Activated T-cell treated with anti-CD3 and anti-CD28 coated beads, Interleukin-2, amount 50 U/mL, for 4 hours (primary cell): ENCODE measurements at regions not wholly inside any gene's neighbourhood (a gene's known extent, or its start where the extent isn't known, plus 50 kb on each side); places are given as distances from the start of the nearest gene placed in this dataset.

ENCODE experiments used
- ATAC-seq, 2 donors: fragments of 200-7000 bp; cut with Tn5 transposase; one replicate each; pipeline ENCODE4 v1.10.0; 2021
- DNase-seq: peaks from one replicate; pipeline ENCODE4 v3.0.0-alpha.2; 2020
- H3K27me3 Mint-ChIP-seq: one replicate; pipeline ENCODE4 v1.8.0; 2021; ENCODE audit warnings: low read depth, mixed read lengths
- H3K36me3 Mint-ChIP-seq: one replicate; pipeline ENCODE4 v1.8.0; 2022; ENCODE audit warnings: mixed read lengths; ENCODE audit not compliant: insufficient read depth
- H3K4me1 Mint-ChIP-seq: one replicate; pipeline ENCODE4 v1.8.0; 2021; ENCODE audit warnings: low read depth, mixed read lengths
- H3K4me3 Mint-ChIP-seq: one replicate; pipeline ENCODE4 v1.8.0; 2021; ENCODE audit warnings: mild to moderate bottlenecking, moderate library complexity, mixed read lengths
- H3K9me3 Mint-ChIP-seq: one replicate; pipeline ENCODE4 v1.8.0; 2021; ENCODE audit warnings: mixed read lengths

DNA sequence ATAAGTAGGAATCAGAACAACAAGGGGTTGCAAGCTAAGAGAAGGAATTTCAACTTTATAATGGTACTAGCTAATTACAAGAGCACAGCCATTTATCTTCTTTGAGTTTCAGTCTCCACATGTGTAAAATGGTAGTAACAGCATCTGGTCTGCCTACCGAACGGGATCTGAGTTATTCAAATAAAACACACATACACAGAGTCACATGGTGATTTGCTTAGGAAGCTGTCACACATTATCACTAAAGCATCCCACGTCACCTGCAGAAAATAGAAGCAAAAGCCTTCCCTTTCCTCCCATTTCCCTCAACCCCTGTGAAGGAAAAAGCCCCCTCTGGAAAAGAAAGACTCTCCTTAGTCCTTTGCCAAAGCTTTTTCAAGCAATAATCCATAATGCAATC lies 389.7 kb downstream of the OMA1 start:
- no peaks in the 10 kb centered on the region for H3K9me3 Mint-ChIP-seq
- no peak for ATAC-seq

DNA sequence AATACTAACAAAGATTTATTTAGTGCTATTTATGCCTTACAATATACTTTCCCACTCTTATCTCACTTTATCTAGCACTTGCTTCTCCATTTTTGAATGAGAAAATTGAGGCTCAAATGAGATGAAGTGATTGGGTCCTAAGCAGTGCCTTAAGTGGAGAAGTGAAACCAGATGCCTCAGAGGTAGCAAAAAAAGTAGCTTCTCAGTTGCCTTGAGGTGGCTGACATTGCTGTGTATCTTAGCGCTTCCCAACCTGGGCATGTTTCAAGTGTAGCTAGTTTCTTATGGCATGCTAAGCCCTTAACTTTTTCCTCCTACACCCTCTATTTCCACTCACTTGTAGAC lies 390.4 kb downstream of the OMA1 start:
- DNase-seq = no peak
- no peaks in the 10 kb centered on the region for H3K9me3 Mint-ChIP-seq
- H3K4me1 Mint-ChIP-seq = no peaks in the 10 kb centered on the region
- ATAC-seq = no peak
- H3K36me3 Mint-ChIP-seq = no peaks in the 10 kb centered on the region
- no peak overlapping the region for H3K4me3 Mint-ChIP-seq
- H3K27me3 Mint-ChIP-seq = no peaks in the 10 kb centered on the region

More for the DNA sequence above, 389.7 kb downstream of the OMA1 start:
- H3K36me3 Mint-ChIP-seq = no peaks in the 10 kb centered on the region
- H3K27me3 Mint-ChIP-seq = no peaks in the 10 kb centered on the region
- H3K4me1 Mint-ChIP-seq = no peaks in the 10 kb centered on the region
- DNase-seq = no peak
- no peak overlapping the region for H3K4me3 Mint-ChIP-seq

DNA sequence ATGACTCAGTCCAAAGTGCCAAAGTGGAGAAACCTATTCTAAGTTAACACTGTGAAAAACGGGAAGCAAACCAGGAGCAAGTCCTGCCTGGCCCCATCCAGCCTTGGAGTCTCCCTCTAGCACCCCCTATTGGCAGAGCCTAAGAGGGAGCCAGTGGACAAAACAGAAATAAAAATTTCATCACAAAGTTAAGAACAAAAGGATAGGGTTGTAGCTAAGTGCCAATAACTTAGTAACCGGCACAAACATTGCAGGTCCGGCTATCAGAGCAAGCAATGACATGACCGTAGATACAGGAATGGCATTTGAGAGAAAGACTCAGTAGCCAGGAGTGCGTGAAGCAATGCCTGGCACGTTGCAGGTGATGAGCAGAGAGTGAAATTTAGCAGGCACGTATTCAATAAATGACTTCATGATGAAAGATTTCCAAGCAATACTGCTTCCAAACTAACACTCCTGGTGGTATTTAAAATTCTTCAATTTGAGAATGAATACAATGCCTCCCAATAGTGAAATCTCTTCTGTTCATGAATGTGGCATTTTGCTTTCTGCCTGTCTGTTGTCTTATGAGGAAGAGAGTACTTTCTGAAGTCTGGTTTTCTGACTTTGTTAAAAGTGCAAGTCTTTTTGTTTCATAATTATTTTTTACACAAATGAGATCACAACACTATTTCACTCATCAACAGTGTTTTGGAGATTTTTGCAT lies 391.0 kb downstream of the OMA1 start:
- ATAC-seq = no peak
- DNase-seq = no peak
- Mint-ChIP-seq H3K9me3 (no peaks in the 10 kb centered on the region), H3K27me3 (no peaks in the 10 kb centered on the region), H3K4me3 (no peak overlapping the region), H3K4me1 (no peaks in the 10 kb centered on the region), H3K36me3 (no peaks in the 10 kb centered on the region)

DNA sequence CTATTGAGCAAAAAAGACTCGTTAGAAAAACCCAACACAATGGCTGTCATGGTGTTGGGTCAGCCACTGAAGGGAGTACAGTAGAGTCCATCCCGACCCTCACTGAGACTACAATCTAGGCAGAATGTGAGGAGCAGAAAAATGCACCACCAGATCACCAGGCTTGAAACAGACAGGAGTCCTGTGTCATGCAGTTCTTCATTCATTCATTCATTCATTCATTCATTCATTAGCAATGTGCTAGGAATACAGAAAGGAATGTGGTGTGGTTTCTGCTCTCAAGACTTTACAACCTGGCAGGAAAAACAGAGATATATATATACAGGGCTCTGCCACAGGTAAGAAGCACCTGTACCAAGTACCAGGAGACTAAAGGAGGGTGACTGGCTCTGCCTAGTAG lies 392.3 kb downstream of the OMA1 start:
- no peaks in the 10 kb centered on the region for H3K4me1 Mint-ChIP-seq
- no peaks in the 10 kb centered on the region for H3K9me3 Mint-ChIP-seq
- ATAC-seq (no peak), DNase-seq (no peak)
- H3K4me3 Mint-ChIP-seq = no peak overlapping the region
- no peaks in the 10 kb centered on the region for H3K27me3 Mint-ChIP-seq
- H3K36me3 Mint-ChIP-seq = no peaks in the 10 kb centered on the region

DNA sequence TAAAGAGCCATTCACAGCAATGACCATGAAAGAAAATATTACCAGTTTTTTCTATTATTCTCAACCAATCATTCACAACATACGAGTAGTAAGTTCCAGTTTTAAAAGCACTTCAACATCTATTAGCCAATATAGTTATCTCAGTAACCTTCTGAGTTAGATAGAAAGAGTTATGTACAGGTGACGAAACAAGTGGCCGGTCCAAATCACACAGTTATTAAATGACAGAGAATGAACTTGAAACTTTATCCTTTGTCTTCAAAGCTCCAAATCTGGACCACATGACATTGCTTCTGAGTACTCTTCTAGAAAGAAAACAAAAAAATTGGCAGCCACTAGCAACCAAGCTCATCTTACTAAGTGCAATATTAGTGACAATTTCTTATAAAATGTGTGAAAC lies 393.8 kb downstream of the OMA1 start:
- Mint-ChIP-seq H3K36me3 (no peaks in the 10 kb centered on the region), H3K27me3 (no peaks in the 10 kb centered on the region), H3K9me3 (no peaks in the 10 kb centered on the region), H3K4me3 (no peak overlapping the region), H3K4me1 (no peaks in the 10 kb centered on the region)
- DNase-seq = no peak
- ATAC-seq = no peak

DNA sequence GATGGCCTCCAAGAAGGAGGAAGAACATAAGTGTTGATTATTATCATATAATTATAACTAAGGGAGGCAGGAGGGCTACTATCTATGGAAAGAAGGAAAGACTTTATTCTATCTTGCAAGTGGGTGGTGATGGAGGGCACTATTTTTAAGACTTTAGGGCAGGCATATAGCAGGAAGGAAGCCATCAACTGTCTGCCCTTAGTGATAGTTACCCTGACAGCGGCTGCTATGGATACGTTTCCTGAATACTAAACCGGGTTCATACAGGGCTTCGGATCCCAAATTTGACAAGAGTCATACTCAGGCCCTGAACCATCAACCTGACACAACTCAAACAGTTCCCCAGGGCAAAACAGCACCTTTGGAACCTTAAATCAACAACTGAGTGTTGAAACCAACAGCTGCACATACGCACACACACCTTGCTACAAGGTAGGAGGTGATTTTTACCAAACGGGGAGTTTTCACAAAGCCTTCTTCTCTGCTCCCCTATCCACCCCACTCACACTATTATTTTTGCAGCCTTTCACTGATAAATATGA lies 397.2 kb downstream of the OMA1 start:
- DNase-seq (no peak), ATAC-seq (no peak)
- Mint-ChIP-seq H3K9me3 (no peaks in the 10 kb centered on the region), H3K4me3 (no peak overlapping the region), H3K27me3 (no peaks in the 10 kb centered on the region), H3K4me1 (no peaks in the 10 kb centered on the region), H3K36me3 (no peaks in the 10 kb centered on the region)

DNA sequence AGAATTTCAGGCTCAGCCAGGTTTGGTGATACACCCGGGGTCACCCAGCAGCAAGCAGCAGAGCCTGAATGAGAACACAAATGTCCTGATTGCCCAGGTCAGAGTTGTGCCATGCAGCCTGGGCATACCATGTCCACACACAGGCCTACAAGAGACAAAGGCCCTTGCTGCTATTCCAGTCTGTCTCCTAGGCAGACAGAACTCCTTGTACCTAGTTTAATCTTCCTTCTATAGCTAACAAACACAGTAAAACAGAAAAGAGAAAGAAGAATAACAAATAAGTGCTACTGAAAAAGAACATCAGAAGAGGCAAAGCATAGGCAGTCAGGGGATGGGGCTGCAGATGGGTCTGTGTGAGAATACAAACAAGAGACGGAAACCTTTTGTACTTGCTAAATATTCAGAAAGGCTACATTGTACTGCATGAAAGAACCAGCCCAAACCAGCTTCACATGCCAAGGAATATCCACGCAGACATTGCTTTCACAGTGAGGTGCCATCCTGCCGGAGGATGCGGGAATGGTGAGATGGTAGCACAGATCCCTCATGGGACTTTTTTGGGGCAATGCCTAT lies 401.7 kb downstream of the OMA1 start:
- Mint-ChIP-seq H3K36me3 (no peaks in the 10 kb centered on the region), H3K9me3 (no peaks in the 10 kb centered on the region), H3K4me3 (no peak overlapping the region), H3K4me1 (no peaks in the 10 kb centered on the region), H3K27me3 (no peaks in the 10 kb centered on the region)
- DNase-seq = no peak
- ATAC-seq = no peak

DNA sequence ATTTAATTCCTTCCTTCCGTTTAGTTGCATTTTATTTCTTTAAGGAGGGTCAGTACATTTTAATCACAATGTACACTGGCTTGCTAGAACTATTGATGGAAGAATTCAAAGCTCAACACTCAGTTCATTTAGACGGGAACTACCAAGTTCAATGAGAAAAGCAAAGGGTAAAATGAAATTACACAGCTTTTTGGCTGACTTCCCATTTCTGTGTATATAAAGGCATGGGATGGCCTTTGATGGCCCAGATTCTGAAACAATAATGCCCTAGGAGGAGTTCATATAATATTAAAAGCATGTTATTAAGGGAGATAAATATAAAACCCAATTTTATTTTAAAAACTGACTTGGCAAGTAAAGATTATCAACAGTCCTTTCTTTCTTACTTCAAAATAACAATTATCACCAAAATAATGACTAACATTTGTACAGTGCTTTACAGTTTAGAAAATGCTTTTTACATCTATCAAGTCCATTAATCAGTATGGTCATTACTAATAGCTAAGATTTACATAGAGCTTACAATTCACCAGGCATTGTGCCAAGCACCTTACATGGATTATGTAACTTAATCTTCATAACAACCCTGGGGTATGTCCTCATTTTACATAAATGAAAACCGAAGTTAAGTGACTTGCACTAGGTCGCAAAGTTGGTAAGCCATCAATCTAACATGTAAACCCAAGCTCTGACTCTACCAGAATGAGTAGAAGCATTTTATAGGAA lies 402.4 kb downstream of the OMA1 start:
- H3K9me3 Mint-ChIP-seq = no peaks in the 10 kb centered on the region
- ATAC-seq = no peak

DNA sequence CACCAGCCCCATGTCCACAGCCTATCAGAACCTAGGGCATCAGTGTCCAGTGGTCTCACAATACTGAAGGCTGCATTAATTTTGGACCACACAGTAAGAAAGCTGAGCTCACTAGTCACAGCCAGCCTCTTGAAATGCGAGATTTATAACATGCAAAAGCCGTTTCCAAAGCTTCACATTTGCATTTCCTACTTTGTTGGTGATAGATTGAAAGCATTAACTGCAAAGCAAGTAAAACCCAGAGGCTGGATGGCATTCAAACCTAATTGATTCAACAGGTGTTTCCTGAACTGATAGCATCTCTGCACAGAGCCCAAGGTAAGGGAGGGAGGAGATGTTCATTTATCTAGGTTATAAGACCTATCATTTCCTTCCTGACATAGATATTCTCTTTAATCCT lies 410.1 kb downstream of the OMA1 start:
- H3K4me3 Mint-ChIP-seq = no peak overlapping the region
- no peak for ATAC-seq
- no peaks in the 10 kb centered on the region for H3K36me3 Mint-ChIP-seq
- H3K27me3 Mint-ChIP-seq = peaks cover 1% of the 10 kb centered on the region
- DNase-seq = no peak
- H3K9me3 Mint-ChIP-seq = peaks cover 5% of the 10 kb centered on the region
- H3K4me1 Mint-ChIP-seq = no peaks in the 10 kb centered on the region

More for the DNA sequence above, 402.4 kb downstream of the OMA1 start:
- H3K27me3 Mint-ChIP-seq = no peaks in the 10 kb centered on the region
- DNase-seq = no peak
- no peaks in the 10 kb centered on the region for H3K36me3 Mint-ChIP-seq
- no peaks in the 10 kb centered on the region for H3K4me1 Mint-ChIP-seq
- no peak overlapping the region for H3K4me3 Mint-ChIP-seq

DNA sequence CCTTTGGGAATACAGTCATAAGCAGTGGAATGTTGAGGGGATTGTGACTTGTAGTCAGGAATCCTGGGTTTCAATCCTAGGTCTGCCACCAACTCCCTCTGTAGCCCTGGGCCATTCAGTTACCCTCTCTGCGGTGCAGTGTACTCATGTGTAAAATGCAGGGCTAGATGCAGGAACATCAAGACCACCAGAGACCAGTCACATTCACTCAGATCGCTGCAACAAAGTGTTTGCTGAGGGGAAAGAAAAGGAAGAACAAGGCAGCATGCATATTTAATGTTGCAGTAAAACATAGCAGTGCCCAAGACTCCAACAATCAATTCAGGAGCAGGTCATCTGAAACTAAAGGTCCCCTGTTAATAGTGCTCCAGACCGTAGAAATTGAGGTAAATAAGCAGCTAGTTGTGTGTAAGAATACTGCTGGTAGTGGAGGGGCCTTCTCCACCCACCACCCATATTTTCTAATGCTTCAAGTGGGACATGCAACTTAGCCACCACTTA lies 410.7 kb downstream of the OMA1 start:
- ATAC-seq (no peak), DNase-seq (no peak)
- Mint-ChIP-seq H3K27me3 (peaks cover 1% of the 10 kb centered on the region), H3K4me3 (no peak overlapping the region), H3K4me1 (no peaks in the 10 kb centered on the region), H3K36me3 (no peaks in the 10 kb centered on the region), H3K9me3 (peaks cover 5% of the 10 kb centered on the region)

DNA sequence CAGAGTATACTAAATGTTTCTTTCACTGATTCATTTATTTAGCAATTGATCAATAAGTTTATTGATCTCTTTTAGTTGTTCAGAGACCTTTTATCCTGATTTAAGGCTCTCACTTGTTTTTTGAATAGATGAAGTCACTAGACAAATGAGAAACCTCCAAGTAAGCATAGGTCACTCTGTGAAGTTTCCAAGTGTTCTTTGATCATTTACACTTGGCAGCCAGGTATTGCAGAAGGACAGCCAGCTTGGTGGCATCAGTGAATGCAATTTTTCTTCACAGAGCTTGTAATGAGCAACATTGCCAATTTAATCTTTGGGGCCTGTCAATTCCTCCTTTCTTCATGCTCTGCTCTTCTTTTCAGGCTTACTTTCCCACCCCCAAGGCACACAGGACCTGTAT lies 413.0 kb downstream of the OMA1 start:
- no peak for ATAC-seq
- DNase-seq = no peak
- Mint-ChIP-seq H3K36me3 (no peaks in the 10 kb centered on the region), H3K4me1 (no peaks in the 10 kb centered on the region), H3K27me3 (peaks cover 1% of the 10 kb centered on the region), H3K9me3 (peaks cover 5% of the 10 kb centered on the region), H3K4me3 (no peak overlapping the region)

DNA sequence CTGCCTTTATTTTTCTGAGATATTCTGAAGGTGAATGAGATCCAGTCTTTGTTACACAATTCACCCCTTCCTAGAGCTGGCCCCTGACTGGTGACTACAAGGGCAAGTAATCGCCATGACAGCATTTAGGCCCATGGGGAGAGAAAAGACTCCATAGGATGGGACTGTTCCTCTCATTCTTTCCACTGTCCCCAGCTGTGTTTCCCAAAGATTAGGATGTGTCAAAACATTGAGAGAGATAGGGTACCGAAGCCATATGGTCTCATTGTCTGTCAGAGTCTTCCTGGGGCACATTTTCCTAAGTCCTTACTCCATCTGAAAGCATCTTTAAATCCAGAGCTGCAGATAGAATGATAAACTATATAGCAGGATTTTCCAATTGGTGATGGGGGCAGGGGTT lies 423.5 kb downstream of the OMA1 start:
- no peaks in the 10 kb centered on the region for H3K36me3 Mint-ChIP-seq
- no peak for ATAC-seq

DNA sequence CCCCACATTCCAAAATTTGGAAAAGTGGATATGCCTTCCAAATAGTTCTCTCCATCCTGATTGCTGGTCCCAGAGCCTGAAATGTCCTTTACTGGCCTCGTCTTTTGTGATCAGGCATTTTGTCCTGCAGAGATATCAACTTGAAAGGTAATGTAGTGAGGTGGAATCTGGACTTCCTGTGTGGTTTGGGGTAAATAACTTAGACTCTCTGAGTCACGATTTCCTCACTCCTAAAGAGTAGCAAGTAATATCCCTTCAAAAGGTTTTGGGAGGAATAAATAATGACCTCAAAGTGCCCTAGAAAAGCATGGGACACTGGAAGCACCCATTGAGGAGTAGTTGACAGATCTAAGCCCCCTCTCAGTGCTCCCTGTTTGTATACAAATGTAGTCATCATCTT lies 426.6 kb downstream of the OMA1 start:
- Mint-ChIP-seq H3K4me3 (no peak overlapping the region), H3K9me3 (no peaks in the 10 kb centered on the region), H3K27me3 (no peaks in the 10 kb centered on the region), H3K36me3 (no peaks in the 10 kb centered on the region), H3K4me1 (no peaks in the 10 kb centered on the region)
- DNase-seq = no peak
- no peak for ATAC-seq

More for the DNA sequence above, 423.5 kb downstream of the OMA1 start:
- Mint-ChIP-seq H3K27me3 (no peaks in the 10 kb centered on the region), H3K4me1 (no peaks in the 10 kb centered on the region), H3K4me3 (no peak overlapping the region), H3K9me3 (no peaks in the 10 kb centered on the region)
- no peak for DNase-seq

DNA sequence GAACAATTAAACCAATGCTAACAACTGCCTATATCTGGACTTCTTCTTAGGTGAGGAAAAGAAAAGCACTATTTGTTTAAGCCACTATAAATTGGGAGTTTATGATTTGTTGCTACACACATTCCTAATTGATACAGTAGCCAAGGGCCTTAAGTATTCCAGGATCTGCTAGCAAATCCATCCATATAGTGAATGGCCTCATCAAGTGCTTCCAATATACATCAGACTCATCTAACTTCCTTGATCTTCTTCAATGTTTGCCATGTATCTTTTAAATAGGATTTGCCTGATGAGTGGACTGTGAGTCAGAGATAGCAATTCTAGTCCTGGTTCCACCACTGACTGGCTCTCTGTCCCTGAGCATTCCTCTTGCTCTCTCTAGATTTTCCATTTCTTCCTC lies 430.2 kb downstream of the OMA1 start:
- no peak for ATAC-seq
- Mint-ChIP-seq H3K9me3 (peaks cover 3% of the 10 kb centered on the region), H3K27me3 (no peaks in the 10 kb centered on the region), H3K36me3 (no peaks in the 10 kb centered on the region), H3K4me3 (no peak overlapping the region), H3K4me1 (no peaks in the 10 kb centered on the region)
- DNase-seq = no peak
